ENCODE measurements at regions not wholly inside any gene's neighbourhood (a gene's known extent, or its start where the extent isn't known, plus 50 kb on each side); places are given as distances from the start of the nearest gene placed in this dataset.
"Not testable (repeated sequence)": the region's sequence is repeated elsewhere in the genome, so short reads cannot be mapped to it uniquely, and the experiment has no call there.

DNA sequence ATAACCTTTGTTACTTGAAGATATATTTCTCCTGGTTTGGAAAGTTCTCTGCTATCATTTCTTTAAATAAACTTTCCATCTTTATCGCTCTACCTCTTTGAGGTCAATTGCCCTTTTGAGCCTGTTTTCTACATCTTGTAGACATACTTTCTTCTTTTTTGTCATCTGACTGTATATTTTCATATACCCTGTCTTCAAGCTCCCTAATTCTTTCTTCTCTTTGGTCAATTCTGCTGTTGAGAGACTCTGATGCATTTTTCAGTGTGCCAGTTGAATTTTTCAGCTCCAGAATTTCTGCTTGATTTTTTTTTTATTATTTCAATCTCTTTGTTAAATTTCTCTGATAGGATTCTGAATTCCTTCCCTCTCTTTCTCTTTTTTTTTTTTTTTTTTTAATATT lies 511.2 kb upstream of the GRAMD2B start:
- DNase-seq: no peak

- no peak for DNase-seq
These were observed 510.0 kb upstream of the GRAMD2B start for GRCh38 chr5:125913200-125913599.

DNA sequence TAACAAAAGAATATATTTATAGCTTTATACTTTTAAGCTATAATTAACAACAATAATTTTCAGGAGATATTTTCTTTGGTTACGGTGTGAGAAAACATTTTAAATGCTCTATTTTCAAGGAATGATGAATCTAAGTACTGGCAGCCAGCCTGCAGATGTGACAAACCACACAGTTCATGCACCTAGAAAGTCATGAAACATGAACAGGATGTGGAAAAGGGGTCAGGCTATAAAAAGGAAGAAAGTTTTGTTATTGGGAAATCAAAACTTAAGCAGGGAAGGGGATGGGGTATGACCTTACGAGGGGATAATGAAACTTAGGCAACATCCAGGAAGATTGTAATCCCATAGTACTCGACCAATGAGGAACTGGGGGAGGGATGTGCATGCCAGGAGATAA lies 508.7 kb upstream of the GRAMD2B start:
- no peak for DNase-seq

GRCh38 chr5:125923958-125924357 lies 499.3 kb upstream of the GRAMD2B start:
- DNase-seq: not testable (repeated sequence)

DNA sequence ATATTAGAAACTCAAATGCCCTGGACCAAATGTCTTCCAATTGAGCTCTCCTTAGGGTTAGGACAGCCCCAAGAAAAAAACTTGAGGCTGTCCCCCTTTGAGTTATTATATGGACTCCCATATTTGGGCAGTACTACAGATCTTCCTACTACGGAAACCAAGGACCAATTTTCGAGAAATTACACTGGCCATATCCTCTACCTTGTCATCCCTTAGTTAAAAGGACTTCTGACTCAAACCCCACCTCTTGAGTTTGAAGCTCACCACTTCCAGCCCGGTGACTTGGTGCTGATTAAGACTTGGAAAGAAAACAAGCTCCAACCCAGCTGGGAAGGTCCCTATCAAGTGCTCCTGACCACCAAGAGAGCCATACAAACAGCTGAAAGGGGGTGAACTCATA lies 497.0 kb upstream of the GRAMD2B start:
- DNase-seq: no peak

DNA sequence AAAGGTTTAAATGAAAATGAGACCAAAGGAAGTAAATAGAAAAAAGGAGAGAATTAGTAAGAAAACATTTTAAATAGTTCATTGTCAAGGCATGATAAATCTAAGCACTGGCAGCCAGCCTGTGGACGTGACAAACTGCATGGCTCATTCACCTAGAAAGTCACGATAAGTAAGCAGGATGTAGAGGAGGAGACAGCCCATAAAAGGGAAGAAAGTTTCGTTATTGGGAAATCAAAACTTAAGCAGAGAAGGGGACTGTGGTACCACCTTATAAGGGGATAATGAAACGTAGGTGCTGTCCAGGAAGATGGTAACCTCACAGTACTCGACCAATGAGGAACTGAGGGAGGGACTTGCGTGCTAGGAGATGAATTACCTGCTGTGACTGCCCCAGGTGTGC lies 494.5 kb upstream of the GRAMD2B start:
- DNase-seq: no peak

- DNase-seq: no peak
These were observed 473.1 kb upstream of the GRAMD2B start for GRCh38 chr5:125950012-125950615.

- DNase-seq: no peak
These were observed 462.1 kb upstream of the GRAMD2B start for GRCh38 chr5:125961150-125961549.

- no peak for DNase-seq
These were observed 457.6 kb upstream of the GRAMD2B start for GRCh38 chr5:125965577-125965976.

DNA sequence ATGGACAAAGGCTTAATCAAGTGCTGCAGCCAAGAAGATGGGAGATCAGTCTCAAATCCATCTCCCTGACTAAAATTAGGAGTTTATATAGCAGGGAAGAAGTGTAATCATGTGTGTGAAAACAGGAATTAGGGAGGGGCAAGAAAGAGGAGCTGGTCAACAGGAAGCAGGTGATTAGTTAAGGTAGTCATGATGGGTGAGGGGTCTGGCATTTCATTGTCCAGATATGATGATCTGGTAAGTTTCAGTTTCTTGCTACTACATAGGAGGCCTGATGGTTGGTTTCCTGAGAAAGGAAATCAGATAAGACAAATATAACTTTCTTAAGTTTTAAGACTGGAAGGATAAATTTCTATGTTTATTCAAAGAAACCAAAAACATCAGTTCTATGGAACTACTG lies 455.6 kb upstream of the GRAMD2B start:
- no peak for DNase-seq

- no peak for DNase-seq
These were observed 454.0 kb upstream of the GRAMD2B start for GRCh38 chr5:125969011-125969813.

DNA sequence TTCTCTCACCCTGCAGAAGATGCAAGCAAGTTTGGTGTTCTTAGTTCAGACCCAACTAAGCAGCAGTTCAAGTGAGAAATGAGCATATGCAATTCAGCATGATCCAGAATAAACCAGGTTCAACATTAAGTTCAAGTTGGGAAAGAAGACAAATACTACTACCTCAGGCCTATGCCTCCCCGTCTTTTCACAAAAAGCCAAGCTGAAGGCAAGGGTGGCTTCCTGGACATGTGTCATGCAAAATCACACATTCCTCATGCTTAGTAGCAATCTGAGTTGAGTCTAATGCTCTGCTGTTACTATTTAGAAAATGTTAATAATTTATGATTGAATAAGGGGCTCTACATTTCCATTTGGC lies 453.4 kb upstream of the GRAMD2B start:
- DNase-seq: no peak

- DNase-seq: no peak
These were observed 452.4 kb upstream of the GRAMD2B start for GRCh38 chr5:125970631-125971307.

DNA sequence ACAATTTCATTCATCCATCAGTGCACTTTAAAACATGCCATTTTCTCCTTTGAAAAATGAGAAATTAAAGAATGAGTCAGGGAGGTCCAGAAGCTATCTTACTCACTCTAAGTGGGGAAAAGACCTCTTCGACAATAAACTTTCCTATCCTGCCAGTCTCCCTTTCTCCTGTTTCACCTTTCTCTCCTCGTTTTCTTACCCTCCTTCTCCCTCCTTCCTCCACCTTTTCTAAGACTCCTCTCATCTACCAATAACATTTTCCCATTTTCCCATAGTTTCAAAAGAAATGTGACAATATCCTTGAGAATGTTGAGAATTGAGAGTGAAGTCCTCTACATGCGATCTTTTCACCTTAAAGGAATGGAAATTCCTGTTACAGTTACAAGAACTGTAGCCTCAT lies 450.5 kb upstream of the GRAMD2B start:
- no peak for DNase-seq

GRCh38 chr5:125974679-125975078 lies 448.5 kb upstream of the GRAMD2B start:
- DNase-seq: no peak

GRCh38 chr5:125976421-125977000 lies 446.7 kb upstream of the GRAMD2B start:
- DNase-seq: no peak

DNA sequence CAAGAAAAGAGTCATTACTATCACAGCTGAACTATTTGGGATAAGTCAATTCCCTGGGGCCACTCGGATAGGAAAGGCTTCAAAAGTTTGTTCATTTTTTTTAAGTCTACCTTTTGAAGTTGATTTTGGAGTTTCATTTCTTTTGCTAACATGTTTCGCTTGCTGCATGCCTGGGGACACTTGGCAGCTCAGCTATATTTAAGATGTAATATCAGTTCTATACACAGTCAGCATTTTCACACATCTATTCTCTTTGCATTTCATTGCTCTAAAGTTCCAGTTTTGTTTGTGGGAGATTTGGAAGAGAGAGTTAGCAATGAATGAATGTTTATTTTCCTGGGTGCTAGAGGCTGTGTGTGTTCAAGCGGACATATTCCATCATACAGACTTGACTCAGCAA lies 445.2 kb upstream of the GRAMD2B start:
- no peak for DNase-seq

DNA sequence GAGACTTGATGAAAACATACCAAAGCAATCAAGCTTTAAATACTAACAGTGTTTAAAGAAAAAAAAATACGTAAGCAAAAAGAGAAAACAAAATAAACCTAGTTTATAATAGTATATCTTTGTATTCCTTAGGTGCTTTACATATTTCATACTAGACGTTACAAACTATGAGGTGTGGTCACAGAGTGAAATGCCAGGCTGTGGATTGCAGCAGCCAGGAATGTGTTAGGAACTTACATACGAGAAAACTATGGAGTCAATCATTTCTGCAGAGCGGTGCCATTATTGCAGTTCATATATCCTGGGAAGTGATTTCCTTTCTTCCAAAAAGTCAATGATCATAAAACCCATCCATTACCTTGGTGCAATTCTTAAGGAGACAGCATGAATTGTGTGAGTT lies 443.6 kb upstream of the GRAMD2B start:
- DNase-seq: no peak

- no peak for DNase-seq
These were observed 442.2 kb upstream of the GRAMD2B start for GRCh38 chr5:125981016-125981415.

DNA sequence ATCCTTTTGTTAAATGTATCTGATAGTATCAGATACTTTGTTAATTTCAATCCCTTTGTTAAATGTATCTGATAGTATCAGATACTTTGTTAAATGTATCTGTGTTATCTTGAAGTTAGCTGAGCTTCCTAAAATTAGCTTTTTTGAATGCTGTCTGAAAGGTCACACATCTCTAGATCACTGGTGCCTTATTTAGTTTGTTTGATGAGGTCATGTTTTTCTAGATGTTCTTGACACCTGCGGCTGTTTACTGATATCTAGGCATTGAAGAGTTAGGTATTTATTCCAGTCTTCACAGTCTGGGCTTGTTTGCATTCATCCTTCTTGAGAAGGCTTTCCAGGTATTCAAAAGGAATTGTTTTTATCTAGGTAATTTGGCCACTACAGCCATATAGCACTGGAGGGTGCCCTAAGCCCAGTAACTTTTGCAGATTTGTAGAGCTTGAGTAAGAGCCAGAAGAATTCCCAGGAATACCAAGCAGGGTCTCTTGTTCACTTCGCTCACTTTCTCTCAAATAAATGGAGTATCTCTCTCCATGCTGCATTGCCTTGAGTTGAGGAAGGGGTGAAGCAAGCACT lies 435.4 kb upstream of the GRAMD2B start:
- no peak for DNase-seq

GRCh38 chr5:125992050-125992449 lies 431.2 kb upstream of the GRAMD2B start:
- DNase-seq: no peak

DNA sequence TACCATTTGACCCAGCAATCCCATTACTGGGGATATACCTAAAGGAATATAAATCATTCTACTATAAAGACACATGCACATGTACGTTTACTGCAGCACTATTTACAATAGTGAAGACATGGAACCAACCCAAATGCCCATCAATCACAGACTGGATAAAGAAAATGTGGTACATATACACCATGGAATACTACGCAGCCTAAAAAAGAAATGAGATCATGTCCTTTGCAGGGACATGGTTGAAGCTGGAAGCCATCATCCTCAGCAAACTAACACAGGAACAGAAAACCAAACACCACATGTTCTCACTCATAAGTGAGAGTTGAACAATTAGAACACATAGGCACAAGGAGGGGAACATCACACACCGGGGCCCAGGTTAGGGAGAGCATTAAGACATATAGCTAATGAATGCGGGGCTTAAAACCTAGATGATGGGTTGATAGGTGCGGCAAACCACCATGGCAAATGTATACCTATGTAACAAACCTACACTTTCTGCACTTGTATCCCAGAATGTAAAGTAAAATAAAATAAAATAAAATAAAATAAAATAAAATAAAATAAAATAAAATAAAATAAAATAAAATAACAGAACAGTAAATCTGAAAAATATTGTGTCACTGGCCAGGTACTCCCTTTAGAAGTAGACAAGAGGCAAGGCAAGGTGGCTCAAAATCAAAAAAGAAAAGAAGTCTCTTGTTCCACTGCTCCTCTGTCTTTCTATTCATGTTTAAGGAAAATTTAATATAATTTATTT lies 423.8 kb upstream of the GRAMD2B start:
- DNase-seq: not testable (repeated sequence)

- DNase-seq: no peak
These were observed 422.7 kb upstream of the GRAMD2B start for GRCh38 chr5:126000507-126000906.

Measured in activated CD4-positive, CD25-positive, alpha-beta regulatory T cell (primary cell).